ENCODE measurements at regions not wholly inside any gene's neighbourhood (a gene's known extent, or its start where the extent isn't known, plus 50 kb on each side); places are given as distances from the start of the nearest gene placed in this dataset.
"Not testable (repeated sequence)": the region's sequence is repeated elsewhere in the genome, so short reads cannot be mapped to it uniquely, and the experiment has no call there.

DNA sequence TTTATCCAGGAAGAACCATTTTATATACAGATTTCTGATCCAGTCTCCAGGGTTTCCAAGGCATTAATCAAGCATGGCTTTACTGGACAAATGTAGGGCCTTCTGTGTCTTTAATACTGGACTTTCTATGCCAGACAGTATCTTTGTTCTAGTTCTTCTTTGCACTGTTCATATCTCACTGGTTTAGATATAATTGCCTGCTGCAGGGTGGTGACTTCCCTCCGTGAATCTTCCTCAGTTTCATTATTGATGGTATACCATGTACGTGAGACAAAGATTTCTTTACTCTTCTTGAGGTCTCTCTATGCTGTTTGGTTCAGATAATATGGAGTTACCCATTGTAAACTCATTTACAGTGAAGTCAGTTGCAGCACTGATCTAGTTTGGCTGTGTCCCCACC is 146.5 kb upstream of the NIPA1 start:
- H3K4ac ChIP-seq (replicated peaks; ENCODE audit: insufficient read length, low read depth, low read length); H4K91ac ChIP-seq (replicated peaks; ENCODE audit: insufficient read length, low read length); POLR2A ChIA-PET (ENCODE audit: partially characterized antibody); CTCF ChIA-PET (ENCODE audit: partially characterized antibody); H3K27ac ChIP-seq (ENCODE audit: low read depth, low read length); H2BK12ac ChIP-seq (ENCODE audit: low read depth, low read length); H2BK120ac ChIP-seq (replicated peaks; ENCODE audit: low read depth, low read length); H3K14ac ChIP-seq (ENCODE audit: insufficient read length); H3K56ac ChIP-seq (replicated peaks; ENCODE audit: insufficient read length, low read depth, low read length); H3K23me2 ChIP-seq (ENCODE audit: low read depth, low read length); H2BK5ac ChIP-seq (ENCODE audit: low read depth, low read length); H3K4me3 ChIP-seq (ENCODE audit: extremely low read depth in 1 of 4, insufficient read depth in 2 of 4, low read depth in 3 of 4, low read length in 4 of 4); H3K27me3 ChIP-seq (replicated peaks in 1 of 4; ENCODE audit: control insufficient read depth in 3 of 4, extremely low read depth in 1 of 4, insufficient read depth in 3 of 4, low read length in 3 of 4); H3K36me3 ChIP-seq (ENCODE audit: control insufficient read depth in 2 of 4, insufficient read depth in 4 of 4, low read length in 3 of 4); H3K9ac ChIP-seq (replicated peaks in 1 of 4; ENCODE audit: extremely low read depth in 1 of 4, low read depth in 3 of 4, low read length in 3 of 4); FAIRE-seq; H2BK15ac ChIP-seq (ENCODE audit: low read length); H2AK5ac ChIP-seq (ENCODE audit: low read depth, low read length); H3K4me1 ChIP-seq (replicated peaks in 1 of 4; ENCODE audit: control insufficient read depth in 3 of 4, insufficient read depth in 4 of 4, low read length in 3 of 4); H4K20me1 ChIP-seq (replicated peaks in 1 of 2; ENCODE audit: control insufficient read depth in 1 of 2, insufficient read depth in 2 of 2, low read length in 2 of 2); H4K5ac ChIP-seq (ENCODE audit: insufficient read length, low read depth, low read length); H4K8ac ChIP-seq (ENCODE audit: extremely low read depth, insufficient read depth, low read length); H3K79me1 ChIP-seq (ENCODE audit: low read depth, low read length); H3K9me3 ChIP-seq (ENCODE audit: insufficient read depth in 2 of 2, low read depth in 1 of 2, low read length in 1 of 2); H3K79me2 ChIP-seq (ENCODE audit: control insufficient read depth in 1 of 2, insufficient read depth in 2 of 2, low read length in 2 of 2); H3K18ac ChIP-seq (ENCODE audit: extremely low read depth, low read length); H2AFZ ChIP-seq (ENCODE audit: low read length); DNase-seq (ENCODE audit: low read depth in 1 of 2, low spot score in 2 of 2); H3K4me2 ChIP-seq (ENCODE audit: insufficient read depth in 1 of 2, low read depth in 2 of 2, low read length in 2 of 2); H2BK20ac ChIP-seq (ENCODE audit: low read length); H3K23ac ChIP-seq (ENCODE audit: insufficient read length): not testable (repeated sequence)
- WGBS, 2 experiments (ENCODE audit: extremely low coverage in 1 of 2, insufficient coverage in 1 of 2, insufficient read length in 1 of 2, insufficient replicate concordance in 2 of 2, low coverage in 1 of 2, low lambda C conversion rate in 2 of 2, missing lambda C conversion rate in 1 of 2), result 83% methylated on average over 2 of the region's 2 CpGs; no CpG with 5 or more reads in 1 of the 2 experiments

DNA sequence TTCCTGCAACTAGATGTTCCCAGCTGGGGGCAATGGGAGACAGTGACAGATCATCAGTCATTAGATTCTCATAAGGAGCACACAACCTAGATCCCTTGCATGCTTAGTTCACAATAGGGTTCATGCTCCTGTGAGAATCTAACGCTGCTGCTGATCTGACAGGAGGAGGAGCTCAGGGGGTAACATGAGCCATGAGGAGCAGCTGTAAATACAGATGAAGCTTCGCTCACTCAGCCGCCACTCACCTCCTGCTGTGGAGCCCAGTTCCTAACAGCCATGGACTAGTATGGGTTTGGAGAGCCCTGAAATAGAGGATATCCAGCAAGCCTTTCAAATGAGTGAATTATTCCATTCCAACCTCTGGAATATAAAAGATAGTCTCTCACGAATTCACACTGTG is 137.0 kb upstream of the NIPA1 start:
- H3K27ac ChIP-seq (ENCODE audit: low read depth, low read length); H2AK5ac ChIP-seq (ENCODE audit: low read depth, low read length); H3K4me3 ChIP-seq (ENCODE audit: extremely low read depth in 1 of 4, insufficient read depth in 2 of 4, low read depth in 3 of 4, low read length in 4 of 4); H3K23ac ChIP-seq (ENCODE audit: insufficient read length); H2BK20ac ChIP-seq (ENCODE audit: low read length); H3K56ac ChIP-seq (replicated peaks; ENCODE audit: insufficient read length, low read depth, low read length); H3K9me3 ChIP-seq (ENCODE audit: insufficient read depth in 2 of 2, low read depth in 1 of 2, low read length in 1 of 2); H3K4me2 ChIP-seq (ENCODE audit: insufficient read depth in 1 of 2, low read depth in 2 of 2, low read length in 2 of 2); H4K91ac ChIP-seq (replicated peaks; ENCODE audit: insufficient read length, low read length); H3K36me3 ChIP-seq (ENCODE audit: control insufficient read depth in 2 of 4, insufficient read depth in 4 of 4, low read length in 3 of 4); CTCF ChIA-PET (ENCODE audit: partially characterized antibody); H3K79me2 ChIP-seq (ENCODE audit: control insufficient read depth in 1 of 2, insufficient read depth in 2 of 2, low read length in 2 of 2); H3K4me1 ChIP-seq (replicated peaks in 1 of 4; ENCODE audit: control insufficient read depth in 3 of 4, insufficient read depth in 4 of 4, low read length in 3 of 4); H2BK120ac ChIP-seq (replicated peaks; ENCODE audit: low read depth, low read length); H2AFZ ChIP-seq (ENCODE audit: low read length); H2BK12ac ChIP-seq (ENCODE audit: low read depth, low read length); H4K8ac ChIP-seq (ENCODE audit: extremely low read depth, insufficient read depth, low read length); H4K20me1 ChIP-seq (replicated peaks in 1 of 2; ENCODE audit: control insufficient read depth in 1 of 2, insufficient read depth in 2 of 2, low read length in 2 of 2); H3K4ac ChIP-seq (replicated peaks; ENCODE audit: insufficient read length, low read depth, low read length); H4K5ac ChIP-seq (ENCODE audit: insufficient read length, low read depth, low read length); H2BK15ac ChIP-seq (ENCODE audit: low read length); H3K27me3 ChIP-seq (replicated peaks in 1 of 4; ENCODE audit: control insufficient read depth in 3 of 4, extremely low read depth in 1 of 4, insufficient read depth in 3 of 4, low read length in 3 of 4); H3K18ac ChIP-seq (ENCODE audit: extremely low read depth, low read length); POLR2A ChIA-PET (ENCODE audit: partially characterized antibody); H3K23me2 ChIP-seq (ENCODE audit: low read depth, low read length); H3K79me1 ChIP-seq (ENCODE audit: low read depth, low read length); H3K9ac ChIP-seq (replicated peaks in 1 of 4; ENCODE audit: extremely low read depth in 1 of 4, low read depth in 3 of 4, low read length in 3 of 4); DNase-seq (ENCODE audit: low read depth in 1 of 2, low spot score in 2 of 2); FAIRE-seq; H3K14ac ChIP-seq (ENCODE audit: insufficient read length); H2BK5ac ChIP-seq (ENCODE audit: low read depth, low read length): not testable (repeated sequence)
- 88% methylated on average over 4 of the region's 4 CpGs; no CpG with 5 or more reads in 1 of the 2 experiments for WGBS, 2 experiments (ENCODE audit: extremely low coverage in 1 of 2, insufficient coverage in 1 of 2, insufficient read length in 1 of 2, insufficient replicate concordance in 2 of 2, low coverage in 1 of 2, low lambda C conversion rate in 2 of 2, missing lambda C conversion rate in 1 of 2)

All from H1 (cell line).